SU-DHL-6 (cell line): ENCODE measurements at regions not wholly inside any gene's neighbourhood (a gene's known extent, or its start where the extent isn't known, plus 50 kb on each side); places are given as distances from the start of the nearest gene placed in this dataset.

Experiments used
- H2AFZ ChIP-seq: fragments of 200-600 bp; sonication (generic); 2 replicates; pipeline ENCODE4 v1.6.1; 2014; ENCODE audit warnings: low read depth, mild to moderate bottlenecking, moderate library complexity, mixed read lengths, antibody characterized with exemption, low read length; ENCODE audit not compliant: severe bottlenecking
- H3F3A ChIP-seq: fragments of 200-600 bp; shearing (Covaris generic); 2 replicates; pipeline ENCODE4 v1.6.0; 2016; ENCODE audit warnings: antibody characterized with exemption, mild to moderate bottlenecking; ENCODE audit not compliant: insufficient read depth
- H3K27ac ChIP-seq: fragments of 200-600 bp; sonication (generic); 2 replicates; pipeline ENCODE4 v1.5.1; 2016; ENCODE audit warnings: low read depth, mild to moderate bottlenecking, low read length, moderate library complexity, mixed read lengths
- H3K27me3 ChIP-seq: fragments of 200-600 bp; sonication (generic), shearing (Covaris generic); 2 replicates; pipeline ENCODE4 v1.6.0; 2014; ENCODE audit warnings: mild to moderate bottlenecking, low read length
- H3K36me3 ChIP-seq: fragments of 200-600 bp; sonication (generic); 2 replicates; pipeline ENCODE4 v1.6.1; 2014; ENCODE audit warnings: mild to moderate bottlenecking, low read length, mixed read lengths
- H3K4me2 ChIP-seq: fragments of 300-600, 200-600 bp; shearing (Covaris generic), sonication (generic); 2 replicates; pipeline ENCODE4 v1.6.0; 2014; ENCODE audit warnings: low read length, low read depth, mild to moderate bottlenecking; ENCODE audit not compliant: poor library complexity, severe bottlenecking
- H3K4me3 ChIP-seq: fragments of 200-600 bp; sonication (generic); 2 replicates; pipeline ENCODE4 v1.5.1; 2014; ENCODE audit warnings: antibody characterized with exemption, low read length, mild to moderate bottlenecking, mixed read lengths; ENCODE audit not compliant: insufficient read depth, poor library complexity, severe bottlenecking
- H3K79me2 ChIP-seq: fragments of 200-600 bp; sonication (generic); 2 replicates; pipeline ENCODE4 v1.6.1; 2014; ENCODE audit warnings: mild to moderate bottlenecking, low read length, moderate library complexity; ENCODE audit not compliant: insufficient read depth
- H3K9ac ChIP-seq: fragments of 200-600 bp; sonication (generic); 2 replicates; pipeline ENCODE4 v1.7.0; 2014; ENCODE audit warnings: mild to moderate bottlenecking, low read length
- H3K9me2 ChIP-seq: fragments of 200-600 bp; sonication (generic); replicated peaks from 2 replicates; pipeline ENCODE4 v1.6.1; 2014; ENCODE audit warnings: low read length; ENCODE audit not compliant: insufficient read depth
- H3K9me3 ChIP-seq: fragments of 200-600 bp; sonication (generic); 2 replicates; pipeline ENCODE4 v1.6.1; 2014; ENCODE audit warnings: low read length, mixed read lengths; ENCODE audit not compliant: insufficient read depth
- H4K20me1 ChIP-seq: fragments of 200-600 bp; sonication (generic); 2 replicates; pipeline ENCODE4 v1.6.1; 2014; ENCODE audit warnings: low read depth, mild to moderate bottlenecking, antibody characterized with exemption, low read length, moderate library complexity, mixed read lengths
- EZH2phosphoT487 ChIP-seq: fragments of 200-600 bp; sonication (generic), shearing (Covaris generic); conservative IDR thresholded peaks from 2 replicates; pipeline ENCODE4 v1.6.1; 2018; ENCODE audit warnings: mild to moderate bottlenecking, antibody characterized with exemption, low read length, moderate library complexity, mixed read lengths
- TF ChIP-seq, protein P1 (sequence below): fragments of 200-600 bp; sonication (generic); IDR thresholded peaks from one replicate; pipeline ENCODE4 v1.5.1; 2017; ENCODE audit warnings: antibody characterized with exemption, mild to moderate bottlenecking, low read length, moderate library complexity; ENCODE audit not compliant: insufficient read depth, poor library complexity, severe bottlenecking

DNA sequence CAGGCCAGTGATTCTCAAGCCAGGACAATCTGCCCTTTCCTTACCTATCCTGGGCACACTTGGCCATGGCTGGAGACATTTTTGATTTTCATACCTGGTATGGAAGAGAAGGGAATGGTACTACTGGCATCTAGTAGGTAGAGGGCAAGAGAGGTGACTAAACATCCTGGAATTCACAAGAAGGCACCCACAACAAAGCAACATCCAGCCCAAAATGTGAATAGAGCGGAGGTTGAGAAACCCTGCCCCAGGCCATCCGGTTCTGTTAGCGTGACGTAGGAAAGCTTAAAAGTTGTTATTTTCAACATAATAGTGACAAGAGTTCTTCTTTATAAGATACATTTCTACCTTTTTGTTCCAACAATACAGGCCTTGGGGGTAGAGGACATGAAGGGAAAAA lies 114.9 kb upstream of the ALX4 start:
- Histone ChIP-seq H3K4me2 (no peak overlapping the region), H3K27me3 (no peaks in the 10 kb centered on the region)
- TF ChIP-seq, protein P1, sequence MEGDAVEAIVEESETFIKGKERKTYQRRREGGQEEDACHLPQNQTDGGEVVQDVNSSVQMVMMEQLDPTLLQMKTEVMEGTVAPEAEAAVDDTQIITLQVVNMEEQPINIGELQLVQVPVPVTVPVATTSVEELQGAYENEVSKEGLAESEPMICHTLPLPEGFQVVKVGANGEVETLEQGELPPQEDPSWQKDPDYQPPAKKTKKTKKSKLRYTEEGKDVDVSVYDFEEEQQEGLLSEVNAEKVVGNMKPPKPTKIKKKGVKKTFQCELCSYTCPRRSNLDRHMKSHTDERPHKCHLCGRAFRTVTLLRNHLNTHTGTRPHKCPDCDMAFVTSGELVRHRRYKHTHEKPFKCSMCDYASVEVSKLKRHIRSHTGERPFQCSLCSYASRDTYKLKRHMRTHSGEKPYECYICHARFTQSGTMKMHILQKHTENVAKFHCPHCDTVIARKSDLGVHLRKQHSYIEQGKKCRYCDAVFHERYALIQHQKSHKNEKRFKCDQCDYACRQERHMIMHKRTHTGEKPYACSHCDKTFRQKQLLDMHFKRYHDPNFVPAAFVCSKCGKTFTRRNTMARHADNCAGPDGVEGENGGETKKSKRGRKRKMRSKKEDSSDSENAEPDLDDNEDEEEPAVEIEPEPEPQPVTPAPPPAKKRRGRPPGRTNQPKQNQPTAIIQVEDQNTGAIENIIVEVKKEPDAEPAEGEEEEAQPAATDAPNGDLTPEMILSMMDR: no peak
- no peak for TF ChIP-seq EZH2phosphoT487

DNA sequence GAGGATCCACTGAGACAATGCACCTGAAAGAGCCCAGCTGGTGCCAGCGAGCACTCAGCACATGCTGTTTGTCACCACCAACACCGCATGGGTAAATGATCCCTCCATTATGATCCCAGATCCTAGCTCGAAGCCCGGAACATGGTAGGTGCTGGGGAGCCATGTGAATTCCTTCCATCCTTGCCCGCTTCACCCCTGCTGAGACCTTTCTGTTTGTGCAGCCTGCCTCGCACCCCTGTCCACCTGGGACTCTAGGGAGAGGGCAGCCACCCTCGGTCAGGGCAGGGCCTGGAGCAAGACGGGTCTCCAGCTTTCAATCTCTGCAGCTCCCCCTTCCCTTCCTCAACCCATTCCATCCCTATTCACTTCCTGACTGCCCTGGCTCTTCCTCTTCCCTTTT lies 116.2 kb upstream of the ALX4 start:
- H3F3A ChIP-seq: no peaks in the 10 kb centered on the region
- H3K27me3 ChIP-seq: no peaks in the 10 kb centered on the region
- no peak overlapping the region for H3K27ac ChIP-seq
- H3K36me3 ChIP-seq: no peaks in the 10 kb centered on the region
- H2AFZ ChIP-seq: no peak overlapping the region
- H3K9ac ChIP-seq: no peak overlapping the region
- H3K79me2 ChIP-seq: no peaks in the 10 kb centered on the region
- H3K9me3 ChIP-seq: no peaks in the 10 kb centered on the region
- no peak overlapping the region for H3K4me3 ChIP-seq
- H4K20me1 ChIP-seq: no peaks in the 10 kb centered on the region
- no peak overlapping the region for H3K4me2 ChIP-seq
- no peak for TF ChIP-seq EZH2phosphoT487
- TF ChIP-seq, protein P1: no peak
- H3K9me2 ChIP-seq: no peaks in the 10 kb centered on the region

More for the DNA sequence above, 114.9 kb upstream of the ALX4 start:
- Histone ChIP-seq H3K27ac (no peak overlapping the region), H3K9ac (no peak overlapping the region), H4K20me1 (no peaks in the 10 kb centered on the region), H3K9me2 (no peaks in the 10 kb centered on the region), H3F3A (no peaks in the 10 kb centered on the region), H3K4me3 (no peak overlapping the region), H3K36me3 (no peaks in the 10 kb centered on the region), H2AFZ (no peak overlapping the region), H3K9me3 (no peaks in the 10 kb centered on the region), H3K79me2 (no peaks in the 10 kb centered on the region)

DNA sequence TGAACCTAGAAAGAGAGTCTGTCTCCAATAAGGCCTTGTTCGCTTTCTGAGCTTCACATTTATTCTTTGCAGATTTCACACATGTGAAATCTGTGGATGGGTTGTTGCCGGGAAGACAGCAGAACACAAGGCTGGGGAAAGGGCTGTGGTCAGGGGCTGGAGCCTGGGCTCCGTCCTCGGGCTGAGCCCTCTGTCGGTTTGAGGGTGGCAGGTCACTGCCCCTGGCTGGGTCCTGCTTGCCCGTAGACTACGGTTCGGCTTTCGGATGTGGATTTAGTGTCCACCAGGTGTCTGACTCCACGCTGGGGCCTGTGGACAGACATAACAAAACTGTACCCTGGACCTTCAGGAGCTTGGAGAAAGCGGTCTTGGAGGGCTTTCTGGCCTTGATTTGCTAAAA lies 117.0 kb upstream of the ALX4 start:
- no peak overlapping the region for H3K4me2 ChIP-seq
- no peak overlapping the region for H3K4me3 ChIP-seq
- TF ChIP-seq, protein P1: no peak
- no peak for TF ChIP-seq EZH2phosphoT487
- H3K9me2 ChIP-seq: no peaks in the 10 kb centered on the region
- no peaks in the 10 kb centered on the region for H3F3A ChIP-seq
- H3K36me3 ChIP-seq: no peaks in the 10 kb centered on the region
- H3K27ac ChIP-seq: no peak overlapping the region
- no peaks in the 10 kb centered on the region for H3K9me3 ChIP-seq
- no peak overlapping the region for H2AFZ ChIP-seq
- H3K9ac ChIP-seq: no peak overlapping the region
- H4K20me1 ChIP-seq: no peaks in the 10 kb centered on the region
- H3K27me3 ChIP-seq: no peaks in the 10 kb centered on the region
- no peaks in the 10 kb centered on the region for H3K79me2 ChIP-seq
